H7 (cell line): ENCODE measurements at regions not wholly inside any gene's neighbourhood (a gene's known extent, or its start where the extent isn't known, plus 50 kb on each side); places are given as distances from the start of the nearest gene placed in this dataset.
A peak's percentile ranks its signal among the peaks of the same experiment; 100 is the strongest.

ENCODE experiments used
- DNase-seq: peaks from one replicate; pipeline ENCODE4 v3.0.0; 2012
- H3K27me3 ChIP-seq: 2 replicates; pipeline ENCODE4 v1.6.0; 2011; ENCODE audit warnings: mild to moderate bottlenecking, low read length; ENCODE audit not compliant: control insufficient read depth, insufficient read depth
- H3K36me3 ChIP-seq: replicated peaks from 2 replicates; pipeline ENCODE4 v1.5.1; 2011; ENCODE audit warnings: low read length; ENCODE audit not compliant: control insufficient read depth, insufficient read depth
- H3K4me3 ChIP-seq: 2 replicates; pipeline ENCODE4 v1.5.1; 2011; ENCODE audit warnings: low read depth, mild to moderate bottlenecking, control low read depth, low read length, moderate library complexity; ENCODE audit not compliant: insufficient read depth

DNA sequence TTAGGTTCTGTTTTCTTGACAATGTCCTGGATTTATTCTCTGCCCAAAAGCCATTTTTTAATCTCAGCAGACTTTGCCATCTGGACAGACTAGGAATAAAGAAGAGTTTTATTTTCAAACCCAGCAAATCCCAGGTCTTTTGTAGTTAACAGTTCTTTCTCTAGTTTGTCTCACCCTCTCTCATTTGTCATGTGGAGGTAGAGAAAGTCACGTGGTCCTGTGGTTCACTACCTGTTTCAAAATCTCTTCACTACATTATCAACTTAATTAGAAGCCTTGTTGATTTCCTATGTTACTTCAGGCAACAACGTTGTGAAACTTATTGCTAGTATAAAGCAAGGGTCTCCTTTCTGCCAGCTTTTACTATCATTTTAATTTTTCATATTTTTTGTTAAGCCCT, 1222.6 kb downstream of the EFNB2 start:
- Histone ChIP-seq H3K36me3 (no peaks in the 10 kb centered on the region), H3K4me3 (no peak overlapping the region), H3K27me3 (no peaks in the 10 kb centered on the region)
- DNase-seq = no peak

DNA sequence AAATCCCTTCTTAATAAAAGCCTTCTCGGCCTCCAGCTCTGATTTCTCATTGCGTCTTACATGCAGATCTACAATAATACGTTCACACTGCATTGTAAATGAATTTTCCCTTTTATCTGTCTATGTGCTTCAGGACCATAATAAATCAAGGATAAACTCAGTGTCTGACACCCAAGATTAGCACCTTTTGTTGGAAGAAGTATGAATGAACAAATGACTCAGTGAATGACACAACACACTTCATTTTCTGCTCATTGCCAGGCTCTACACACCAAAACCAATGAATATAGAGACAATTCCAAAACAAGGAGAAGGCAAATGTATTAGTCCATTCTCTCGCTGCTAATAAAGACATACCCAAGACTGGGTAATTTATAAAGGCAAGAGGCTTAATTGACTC, 1224.4 kb downstream of the EFNB2 start:
- H3K36me3 ChIP-seq = no peaks in the 10 kb centered on the region
- H3K4me3 ChIP-seq = no peak overlapping the region
- no peaks in the 10 kb centered on the region for H3K27me3 ChIP-seq
- no peak for DNase-seq

DNA sequence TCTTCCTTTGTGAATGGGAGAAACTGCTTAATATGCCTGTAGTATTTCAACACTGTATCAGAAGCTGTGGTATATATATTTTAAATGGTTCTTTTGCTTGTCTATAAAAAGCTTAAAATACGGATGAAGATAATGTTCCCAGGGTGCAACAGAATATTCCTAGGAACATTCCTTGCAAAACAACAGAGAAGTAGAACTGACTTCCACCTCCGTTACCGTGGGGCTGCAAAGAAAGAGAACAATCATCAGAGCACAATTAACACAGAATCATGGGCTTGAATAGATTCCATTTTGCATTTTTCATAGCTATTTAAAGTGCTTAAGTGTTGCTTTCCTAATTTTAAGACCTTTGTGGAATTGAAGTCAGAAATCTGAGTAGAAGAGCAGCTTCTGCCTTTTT, 1227.7 kb downstream of the EFNB2 start:
- Histone ChIP-seq H3K36me3 (no peaks in the 10 kb centered on the region), H3K27me3 (no peaks in the 10 kb centered on the region), H3K4me3 (no peak overlapping the region)
- DNase-seq = no peak

DNA sequence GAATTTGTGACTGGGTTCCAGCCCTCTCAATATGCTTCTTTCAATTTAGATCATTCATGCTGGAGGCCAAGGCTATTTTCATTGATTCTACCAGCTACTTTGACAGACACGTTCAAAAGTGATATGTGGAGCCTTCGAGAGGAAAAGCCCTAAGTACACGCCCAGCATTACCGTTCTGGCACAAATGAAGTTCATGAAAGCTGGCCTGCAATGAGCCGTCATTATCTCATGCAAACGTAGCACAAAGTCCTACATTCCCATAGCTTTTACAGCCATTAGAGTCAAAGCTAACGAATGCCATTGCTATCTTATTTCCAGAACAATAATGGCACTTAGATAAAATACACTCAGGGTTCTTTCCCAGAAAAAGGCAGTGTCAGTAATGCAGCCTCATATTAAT, 1237.6 kb downstream of the EFNB2 start:
- Histone ChIP-seq H3K36me3 (no peaks in the 10 kb centered on the region), H3K4me3 (no peak overlapping the region), H3K27me3 (no peaks in the 10 kb centered on the region)
- no peak for DNase-seq

DNA sequence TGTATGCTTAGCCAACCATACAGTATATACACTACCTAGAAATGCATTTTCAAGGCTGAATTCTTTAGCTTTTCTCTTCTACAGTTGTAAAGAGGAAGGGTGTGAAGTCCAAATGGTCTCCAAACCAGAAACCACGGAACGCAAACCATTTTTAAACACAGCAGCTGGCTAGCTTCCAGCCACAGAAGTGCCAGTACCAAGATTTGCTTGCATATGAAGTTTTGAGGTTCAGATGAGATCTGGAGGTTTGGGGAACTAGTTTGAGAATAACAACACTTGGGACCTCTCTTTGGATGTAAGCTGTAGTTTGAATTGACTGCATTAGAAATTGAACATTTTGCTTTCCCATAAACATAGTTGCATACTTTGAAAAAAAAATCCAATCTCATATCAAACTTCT, 1243.5 kb downstream of the EFNB2 start:
- Histone ChIP-seq H3K36me3 (no peaks in the 10 kb centered on the region), H3K4me3 (no peak overlapping the region), H3K27me3 (no peaks in the 10 kb centered on the region)
- DNase-seq = no peak

DNA sequence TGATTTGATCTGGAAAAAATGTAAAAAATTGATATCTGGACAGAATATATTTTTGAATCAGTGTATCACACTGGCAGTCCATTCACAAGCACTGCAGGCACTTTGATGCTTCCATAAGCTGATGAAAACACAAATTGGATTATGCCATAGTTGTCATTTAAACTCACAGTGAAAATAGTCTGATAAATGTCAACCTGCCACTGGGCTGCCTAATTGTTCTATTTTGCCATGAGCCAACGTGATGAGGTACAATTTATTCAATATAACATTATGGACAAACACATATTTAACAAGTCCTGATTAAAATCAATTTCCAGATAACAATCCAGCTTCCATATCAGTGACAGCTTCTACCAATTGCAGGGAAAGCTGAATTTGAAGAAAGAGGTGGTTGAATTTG, 1244.9 kb downstream of the EFNB2 start:
- H3K4me3 ChIP-seq = no peak overlapping the region

DNA sequence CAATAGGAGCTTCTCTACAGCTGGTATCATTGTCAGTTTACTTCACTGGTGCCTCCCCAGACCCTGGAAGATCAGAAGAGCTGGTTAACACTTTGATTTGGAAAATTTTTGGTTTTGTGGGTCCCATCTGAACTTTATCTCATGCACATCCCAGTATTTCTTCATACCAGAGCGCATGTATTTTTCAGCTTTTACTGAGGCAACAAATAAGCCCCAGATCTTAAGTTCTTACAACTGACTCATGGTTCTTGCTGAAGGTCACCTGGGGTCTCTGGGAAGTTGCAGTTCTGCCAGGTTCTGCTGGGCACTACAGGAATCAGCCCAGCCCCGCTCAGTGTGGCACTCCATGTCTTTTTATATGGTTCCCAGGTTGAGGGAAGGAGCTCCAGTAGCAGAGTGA, 1249.9 kb downstream of the EFNB2 start:
- no peaks in the 10 kb centered on the region for H3K27me3 ChIP-seq
- no peak for DNase-seq
- no peak overlapping the region for H3K4me3 ChIP-seq
- H3K36me3 ChIP-seq = no peaks in the 10 kb centered on the region

More for the DNA sequence above, 1244.9 kb downstream of the EFNB2 start:
- Histone ChIP-seq H3K36me3 (no peaks in the 10 kb centered on the region), H3K27me3 (no peaks in the 10 kb centered on the region)
- no peak for DNase-seq

DNA sequence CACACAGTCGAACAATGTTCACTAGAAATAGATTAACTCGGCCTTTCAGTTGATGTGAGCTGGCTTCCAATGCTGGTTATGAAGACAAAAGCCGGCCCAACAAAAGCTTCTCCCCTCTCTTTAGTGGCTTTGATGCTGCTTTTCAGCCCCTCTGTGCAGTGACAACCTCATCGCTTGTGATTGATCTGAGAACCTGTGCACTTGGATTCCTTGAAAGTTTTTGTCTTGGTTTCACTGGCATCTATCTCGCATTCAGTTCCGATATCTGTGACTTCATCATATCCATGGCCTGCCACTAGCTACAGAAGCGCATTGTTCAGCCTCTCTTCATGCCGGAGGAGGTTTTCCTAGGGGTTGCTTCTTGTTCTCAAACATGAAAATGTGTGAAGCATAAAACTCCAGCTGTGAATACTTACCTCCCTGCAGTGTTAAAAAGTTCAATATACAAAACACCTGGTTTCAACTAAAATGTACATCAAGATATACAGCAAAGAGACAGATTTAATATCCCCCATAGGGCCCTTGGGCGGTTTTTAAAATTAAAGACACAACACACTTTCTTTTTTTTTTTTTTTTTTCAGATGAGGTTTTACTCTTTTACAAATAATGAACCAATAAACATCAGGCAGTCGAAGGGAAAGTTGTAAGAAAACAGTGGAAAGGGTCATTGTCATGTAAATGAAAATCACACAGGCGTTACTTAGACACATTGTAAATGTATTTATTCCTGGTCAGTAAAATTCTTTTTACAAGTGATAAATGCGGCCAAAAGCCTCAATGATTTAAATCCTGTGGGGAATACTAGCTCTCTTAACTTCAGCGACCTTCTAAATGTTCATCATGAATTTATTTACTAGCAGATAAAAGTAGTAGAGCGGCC, 1252.8 kb downstream of the EFNB2 start:
- DNase-seq = no peak
- no peak overlapping the region for H3K4me3 ChIP-seq
- H3K36me3 ChIP-seq = no peaks in the 10 kb centered on the region

DNA sequence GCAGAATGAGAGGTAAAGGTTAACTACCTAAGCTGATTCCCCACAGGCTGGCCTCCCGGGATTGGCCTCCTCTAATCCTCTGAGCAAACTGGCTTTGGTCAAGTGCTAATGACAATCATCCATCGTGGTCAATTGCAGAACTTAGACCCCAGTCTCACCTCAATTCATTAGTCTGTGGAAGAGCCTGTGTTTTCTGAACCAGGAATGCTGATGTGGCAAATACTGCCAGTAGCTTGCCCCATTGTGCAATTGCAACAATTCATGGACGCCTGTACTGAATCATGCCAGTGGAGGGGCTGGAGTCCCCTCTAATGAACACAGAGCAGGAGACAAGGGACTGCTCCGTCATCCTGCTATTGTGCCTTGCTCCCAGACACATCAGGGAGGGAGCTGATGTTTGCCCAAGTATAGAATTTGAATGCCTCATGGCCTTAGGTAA, 1256.5 kb downstream of the EFNB2 start:
- peak; percentile 28 for DNase-seq

More for the DNA sequence above, 1252.8 kb downstream of the EFNB2 start:
- no peaks in the 10 kb centered on the region for H3K27me3 ChIP-seq

DNA sequence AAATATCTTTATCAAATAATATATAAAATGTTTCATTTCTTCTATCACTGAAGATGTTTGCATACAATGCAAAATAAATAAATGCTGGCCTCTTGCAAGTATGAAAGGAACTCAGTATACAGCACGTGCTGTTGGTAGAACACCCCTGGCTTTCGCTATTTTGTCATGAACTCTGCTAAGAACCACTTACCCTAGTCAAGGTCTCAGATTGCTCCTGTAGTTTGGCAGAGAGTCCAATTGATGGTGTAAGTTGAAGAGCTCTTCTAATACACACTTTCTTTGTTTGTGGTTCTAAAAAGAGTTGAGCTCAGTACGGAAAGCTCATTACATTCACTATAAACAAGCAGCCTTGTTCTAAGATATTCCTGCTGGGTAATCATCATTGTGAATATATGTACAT, 1258.9 kb downstream of the EFNB2 start:
- DNase-seq = no peak
- H3K4me3 ChIP-seq = no peak overlapping the region
- H3K27me3 ChIP-seq = no peaks in the 10 kb centered on the region
- no peaks in the 10 kb centered on the region for H3K36me3 ChIP-seq

More for the DNA sequence above, 1256.5 kb downstream of the EFNB2 start:
- H3K27me3 ChIP-seq = no peaks in the 10 kb centered on the region
- H3K4me3 ChIP-seq = no peak overlapping the region
- H3K36me3 ChIP-seq = no peaks in the 10 kb centered on the region

DNA sequence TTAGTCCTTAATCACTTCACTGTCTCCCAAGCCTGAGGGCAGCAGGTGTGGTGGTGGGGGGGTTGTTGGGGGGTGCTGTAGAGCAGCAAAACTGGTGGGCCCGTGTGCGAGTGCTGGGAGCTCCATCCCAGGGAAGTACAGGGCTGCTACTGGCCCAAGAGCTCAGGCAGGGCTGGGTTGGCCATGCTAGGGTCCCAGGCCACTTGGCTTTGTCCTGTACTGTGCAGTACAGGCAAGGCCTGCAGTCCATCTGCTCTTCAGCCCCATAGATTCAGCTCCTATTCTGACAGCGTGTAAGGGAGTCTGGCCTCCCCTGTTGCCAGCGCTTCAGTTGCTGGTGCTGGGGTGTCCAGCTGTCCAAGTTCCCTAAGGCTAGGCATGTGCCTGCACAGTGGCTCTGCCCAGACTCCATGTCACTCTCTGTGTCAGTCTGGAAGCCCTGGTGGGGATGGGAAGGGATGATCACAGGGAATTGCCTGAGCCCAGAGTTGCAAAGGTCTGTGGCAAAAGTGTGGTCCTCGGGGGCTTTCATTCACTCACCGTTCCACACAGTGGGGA, 1261.7 kb downstream of the EFNB2 start:
- DNase-seq = no peak
- Histone ChIP-seq H3K4me3 (no peak overlapping the region), H3K27me3 (no peaks in the 10 kb centered on the region), H3K36me3 (no peaks in the 10 kb centered on the region)

DNA sequence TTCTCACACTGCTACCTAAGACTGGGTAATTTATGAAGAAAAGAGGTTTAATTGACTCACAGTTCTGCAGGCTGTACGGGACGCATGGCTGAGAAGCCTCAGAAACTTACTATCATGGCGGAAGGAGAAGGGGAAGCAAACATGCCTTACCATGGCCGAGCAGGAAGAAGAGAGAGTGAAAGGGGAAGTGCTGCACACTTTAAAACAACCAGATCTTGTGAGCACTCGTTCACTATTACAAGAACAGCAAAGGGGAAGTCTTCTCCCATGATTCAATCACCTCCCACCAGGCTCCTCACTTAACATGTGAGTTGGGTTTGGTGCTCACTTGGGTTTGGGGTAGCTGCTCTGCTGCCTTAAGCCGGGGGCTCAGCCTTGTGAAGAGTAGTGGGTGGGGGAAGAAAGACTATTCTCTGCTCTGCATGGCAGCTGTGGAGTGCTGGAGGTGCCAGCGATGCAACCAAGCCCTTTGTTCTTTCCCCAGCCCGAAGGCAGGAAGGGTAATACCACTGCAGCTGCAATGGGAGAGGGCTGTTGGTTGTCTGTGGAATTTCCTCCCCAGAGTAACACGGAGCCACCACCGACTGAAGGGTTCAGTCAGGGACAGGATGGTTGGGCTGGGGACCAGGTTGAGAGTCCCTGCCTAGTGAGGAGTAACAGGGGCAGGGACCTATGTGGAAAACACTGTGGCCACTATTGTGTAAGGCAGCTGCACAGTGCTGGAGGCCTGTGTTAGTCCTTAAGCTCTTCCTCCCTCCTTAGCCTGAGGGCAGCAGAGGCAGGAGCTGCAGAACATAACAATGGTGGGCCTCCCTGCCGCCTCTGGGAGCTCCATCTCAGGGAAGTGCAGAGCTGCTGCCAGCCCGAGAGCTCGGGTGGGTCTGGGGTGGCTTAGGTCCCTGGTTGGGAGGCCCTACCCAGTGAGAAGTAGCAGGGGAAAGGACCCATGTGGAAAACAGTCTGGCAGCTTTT, 1262.5 kb downstream of the EFNB2 start:
- Histone ChIP-seq H3K36me3 (no peaks in the 10 kb centered on the region), H3K4me3 (no peak overlapping the region), H3K27me3 (no peaks in the 10 kb centered on the region)
- DNase-seq = no peak

DNA sequence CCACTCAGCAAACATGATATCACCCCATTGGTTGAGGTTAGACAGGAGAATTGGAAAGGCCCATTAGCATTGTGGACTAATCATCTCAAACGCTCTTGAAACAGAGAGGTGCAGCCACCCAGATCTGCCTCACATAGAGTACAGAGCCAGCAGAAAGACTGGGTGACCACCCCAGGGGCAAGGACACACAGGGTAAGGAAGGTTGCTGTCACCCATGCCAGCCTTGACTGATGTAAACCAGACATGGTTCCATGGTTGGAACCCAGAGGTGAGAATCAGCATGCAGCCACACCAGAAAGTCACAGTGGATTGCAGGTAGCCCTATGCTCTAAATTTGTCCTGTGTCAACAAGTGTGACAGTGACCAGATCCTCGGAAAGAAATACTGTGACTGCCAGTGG, 1268.8 kb downstream of the EFNB2 start:
- no peaks in the 10 kb centered on the region for H3K27me3 ChIP-seq
- DNase-seq = no peak
- H3K4me3 ChIP-seq = no peak overlapping the region
- no peaks in the 10 kb centered on the region for H3K36me3 ChIP-seq

DNA sequence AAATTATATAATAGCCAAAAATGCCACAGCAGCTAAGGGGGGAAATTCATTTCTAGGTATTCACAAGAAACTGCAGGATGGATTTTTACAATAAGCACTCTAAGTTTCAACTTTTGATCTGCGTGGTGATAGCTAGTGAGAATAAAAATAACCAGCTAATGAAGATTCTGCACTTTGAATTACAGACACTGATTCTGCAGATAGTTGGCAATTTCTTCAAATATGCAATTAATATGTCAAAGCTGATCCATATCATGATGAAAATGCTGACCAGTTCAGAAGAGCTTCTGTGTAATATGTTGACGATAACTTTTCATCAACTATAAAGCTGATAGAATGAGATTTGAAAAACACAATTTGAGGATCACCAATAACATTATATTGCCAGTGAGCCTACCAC, 1272.9 kb downstream of the EFNB2 start:
- no peak for DNase-seq
- H3K36me3 ChIP-seq = no peaks in the 10 kb centered on the region
- no peaks in the 10 kb centered on the region for H3K27me3 ChIP-seq
- H3K4me3 ChIP-seq = no peak overlapping the region
